ENCODE measurements at regions not wholly inside any gene's neighbourhood (a gene's known extent, or its start where the extent isn't known, plus 50 kb on each side); places are given as distances from the start of the nearest gene placed in this dataset.

DNA sequence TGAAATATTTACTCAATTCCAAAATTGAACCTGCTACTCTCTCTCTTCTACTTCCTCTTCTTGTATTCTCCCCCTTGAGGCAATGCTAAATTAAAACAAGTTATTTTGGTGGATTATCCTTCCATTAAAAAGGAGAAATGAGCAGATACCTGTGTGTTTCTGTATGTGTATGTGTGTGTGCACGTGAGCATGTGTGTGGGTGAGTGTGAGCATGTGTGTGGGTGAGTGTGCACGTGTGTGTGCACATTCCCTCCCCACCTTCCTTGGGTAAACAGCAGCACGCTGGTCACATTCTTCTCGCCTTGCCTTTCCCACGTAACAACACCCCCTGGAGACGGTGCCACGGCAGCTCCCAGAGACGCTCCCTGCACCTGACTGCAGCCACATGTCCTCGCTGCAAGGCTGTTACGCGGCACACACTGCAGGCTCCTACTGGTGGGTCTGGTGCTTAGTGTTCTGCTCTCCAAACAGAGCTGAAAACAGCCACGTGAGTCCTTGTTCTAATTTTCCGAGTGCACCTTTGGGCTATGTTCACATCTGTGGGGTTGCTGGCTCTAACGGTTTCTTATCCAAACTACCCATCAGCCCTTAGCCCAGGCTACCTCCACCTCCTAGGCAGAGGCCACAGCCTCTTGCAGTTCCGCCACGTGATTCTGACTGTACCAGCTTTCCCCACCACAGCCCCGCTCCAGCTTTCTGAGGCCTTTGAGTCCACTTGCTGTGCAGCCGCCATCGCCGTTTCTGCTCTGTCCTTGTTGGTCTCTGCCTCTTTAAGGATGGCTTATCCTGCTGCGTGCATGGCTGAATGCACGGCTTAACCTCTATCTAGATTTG lies 123.4 kb downstream of the CTTN start:
- TF ChIP-seq EP300 (IDR thresholded peaks at IDR 0.05; ENCODE audit: borderline replicate concordance) (no peak), EGR1 (IDR thresholded peaks at IDR 0.05) (no peak)
- TF ChIP-seq, protein P1, sequence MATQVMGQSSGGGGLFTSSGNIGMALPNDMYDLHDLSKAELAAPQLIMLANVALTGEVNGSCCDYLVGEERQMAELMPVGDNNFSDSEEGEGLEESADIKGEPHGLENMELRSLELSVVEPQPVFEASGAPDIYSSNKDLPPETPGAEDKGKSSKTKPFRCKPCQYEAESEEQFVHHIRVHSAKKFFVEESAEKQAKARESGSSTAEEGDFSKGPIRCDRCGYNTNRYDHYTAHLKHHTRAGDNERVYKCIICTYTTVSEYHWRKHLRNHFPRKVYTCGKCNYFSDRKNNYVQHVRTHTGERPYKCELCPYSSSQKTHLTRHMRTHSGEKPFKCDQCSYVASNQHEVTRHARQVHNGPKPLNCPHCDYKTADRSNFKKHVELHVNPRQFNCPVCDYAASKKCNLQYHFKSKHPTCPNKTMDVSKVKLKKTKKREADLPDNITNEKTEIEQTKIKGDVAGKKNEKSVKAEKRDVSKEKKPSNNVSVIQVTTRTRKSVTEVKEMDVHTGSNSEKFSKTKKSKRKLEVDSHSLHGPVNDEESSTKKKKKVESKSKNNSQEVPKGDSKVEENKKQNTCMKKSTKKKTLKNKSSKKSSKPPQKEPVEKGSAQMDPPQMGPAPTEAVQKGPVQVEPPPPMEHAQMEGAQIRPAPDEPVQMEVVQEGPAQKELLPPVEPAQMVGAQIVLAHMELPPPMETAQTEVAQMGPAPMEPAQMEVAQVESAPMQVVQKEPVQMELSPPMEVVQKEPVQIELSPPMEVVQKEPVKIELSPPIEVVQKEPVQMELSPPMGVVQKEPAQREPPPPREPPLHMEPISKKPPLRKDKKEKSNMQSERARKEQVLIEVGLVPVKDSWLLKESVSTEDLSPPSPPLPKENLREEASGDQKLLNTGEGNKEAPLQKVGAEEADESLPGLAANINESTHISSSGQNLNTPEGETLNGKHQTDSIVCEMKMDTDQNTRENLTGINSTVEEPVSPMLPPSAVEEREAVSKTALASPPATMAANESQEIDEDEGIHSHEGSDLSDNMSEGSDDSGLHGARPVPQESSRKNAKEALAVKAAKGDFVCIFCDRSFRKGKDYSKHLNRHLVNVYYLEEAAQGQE (IDR thresholded peaks at IDR 0.05; ENCODE audit: low read depth) = no peak
